Peyer's patch (tissue), 4 donors: ENCODE measurements at regions not wholly inside any gene's neighbourhood (a gene's known extent, or its start where the extent isn't known, plus 50 kb on each side); places are given as distances from the start of the nearest gene placed in this dataset.

Experiments used
- POLR2A ChIP-seq, 2 donors: fragments of 450-650 bp; IDR thresholded peaks; one replicate each; pipeline ENCODE4 v1.5.1; 2017; ENCODE audit warnings: antibody characterized with exemption in 2 of 2, mild to moderate bottlenecking in 2 of 2, moderate library complexity in 2 of 2
- TF ChIP-seq, protein P1 (sequence below), 6 experiments: fragments of 450-650 bp in 4 of 6; fragments of 200-600 bp in 2 of 6; sonication (generic) in 1 of 6; IDR thresholded peaks; one replicate each; pipeline ENCODE4 v1.5.1; 2017 to 2019; ENCODE audit warnings: antibody characterized with exemption in 6 of 6, mild to moderate bottlenecking in 3 of 6, moderate library complexity in 1 of 6

DNA sequence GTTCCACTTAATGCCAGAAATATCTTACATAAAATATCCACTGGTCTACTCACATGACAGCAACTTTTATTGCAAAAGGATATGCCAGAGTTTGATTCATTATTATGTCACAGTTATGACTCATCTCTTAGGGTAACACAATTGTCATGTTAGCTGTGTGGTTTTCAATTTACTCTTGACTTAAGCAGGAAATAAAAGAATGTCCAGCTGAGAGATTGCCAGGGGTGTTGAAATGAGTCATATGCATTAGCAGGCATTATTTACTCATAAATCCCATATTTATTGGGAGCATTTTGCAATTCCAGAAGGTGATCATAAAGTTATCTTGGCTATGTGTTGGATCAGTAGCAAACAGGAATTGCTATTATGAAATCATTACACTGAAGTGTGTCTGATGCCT, 1164.6 kb upstream of the CDH18 start:
- TF ChIP-seq, protein P1, sequence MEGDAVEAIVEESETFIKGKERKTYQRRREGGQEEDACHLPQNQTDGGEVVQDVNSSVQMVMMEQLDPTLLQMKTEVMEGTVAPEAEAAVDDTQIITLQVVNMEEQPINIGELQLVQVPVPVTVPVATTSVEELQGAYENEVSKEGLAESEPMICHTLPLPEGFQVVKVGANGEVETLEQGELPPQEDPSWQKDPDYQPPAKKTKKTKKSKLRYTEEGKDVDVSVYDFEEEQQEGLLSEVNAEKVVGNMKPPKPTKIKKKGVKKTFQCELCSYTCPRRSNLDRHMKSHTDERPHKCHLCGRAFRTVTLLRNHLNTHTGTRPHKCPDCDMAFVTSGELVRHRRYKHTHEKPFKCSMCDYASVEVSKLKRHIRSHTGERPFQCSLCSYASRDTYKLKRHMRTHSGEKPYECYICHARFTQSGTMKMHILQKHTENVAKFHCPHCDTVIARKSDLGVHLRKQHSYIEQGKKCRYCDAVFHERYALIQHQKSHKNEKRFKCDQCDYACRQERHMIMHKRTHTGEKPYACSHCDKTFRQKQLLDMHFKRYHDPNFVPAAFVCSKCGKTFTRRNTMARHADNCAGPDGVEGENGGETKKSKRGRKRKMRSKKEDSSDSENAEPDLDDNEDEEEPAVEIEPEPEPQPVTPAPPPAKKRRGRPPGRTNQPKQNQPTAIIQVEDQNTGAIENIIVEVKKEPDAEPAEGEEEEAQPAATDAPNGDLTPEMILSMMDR (IDR thresholded peaks at IDR 0.05): no peak
- no peak for TF ChIP-seq POLR2A (IDR thresholded peaks at IDR 0.05)
